Lower lobe of right lung (tissue), 2 donors: ENCODE measurements at regions not wholly inside any gene's neighbourhood (a gene's known extent, or its start where the extent isn't known, plus 50 kb on each side); places are given as distances from the start of the nearest gene placed in this dataset.

ENCODE experiments used
- ATAC-seq, 2 donors: fragments of 200-7000 bp; cut with Tn5 transposase; one replicate each; pipeline ENCODE4 v1.9.1; 2020 to 2022; ENCODE audit warnings: mild to moderate bottlenecking in 2 of 2, moderate library complexity in 2 of 2
- DNase-seq: peaks from one replicate; pipeline ENCODE4 v3.0.0-alpha.2; 2020
- H3K27ac ChIP-seq: fragments of 200-600 bp; one replicate; pipeline ENCODE4 v1.8.0; 2022
- H3K27me3 ChIP-seq: fragments of 200-600 bp; one replicate; pipeline ENCODE4 v1.8.0; 2022; ENCODE audit warnings: low read depth
- H3K36me3 ChIP-seq: fragments of 200-600 bp; one replicate; pipeline ENCODE4 v1.8.0; 2022; ENCODE audit warnings: mild to moderate bottlenecking
- H3K4me1 ChIP-seq: fragments of 200-600 bp; one replicate; pipeline ENCODE4 v1.8.0; 2022
- H3K4me3 ChIP-seq: fragments of 200-600 bp; one replicate; pipeline ENCODE4 v1.8.0; 2022; ENCODE audit warnings: mild to moderate bottlenecking
- H3K9me3 ChIP-seq: fragments of 200-600 bp; one replicate; pipeline ENCODE4 v1.8.0; 2022
- CTCF ChIP-seq: fragments of 200-600 bp; IDR thresholded peaks from one replicate; pipeline ENCODE4 v1.8.0; 2022; ENCODE audit warnings: antibody characterized with exemption, mild to moderate bottlenecking
- intact Hi-C: fragments of 100-400 bp; cut with DNase I; formaldehyde crosslinking; loops from one replicate; pipeline ENCODE4 v1.11.0; 2022
- donor health status: DM: no; HTN: yes; CAD: no; lungs with severe emphysema.

- ATAC-seq (no peak), DNase-seq (no peak)
- Histone ChIP-seq H3K4me3 (no peak overlapping the region), H3K27ac (no peak overlapping the region), H3K27me3 (no peaks in the 10 kb centered on the region), H3K4me1 (peaks cover 12% of the 10 kb centered on the region), H3K9me3 (no peaks in the 10 kb centered on the region), H3K36me3 (no peaks in the 10 kb centered on the region)
- intact Hi-C loops: no loop called here
- no peak for TF ChIP-seq CTCF
Measured at GRCh38 chr2:18297534-18298058, 262.9 kb downstream of the RDH14 start.

GRCh38 chr2:18290386-18290785 lies 270.1 kb downstream of the RDH14 start:
- H3K36me3 ChIP-seq: no peaks in the 10 kb centered on the region
- DNase-seq: no peak
- TF ChIP-seq CTCF: no peak

GRCh38 chr2:18286897-18287296 lies 273.6 kb downstream of the RDH14 start:
- H3K27me3 ChIP-seq: no peaks in the 10 kb centered on the region
- no peak for TF ChIP-seq CTCF
- intact Hi-C loops: no loop called here
- no peaks in the 10 kb centered on the region for H3K36me3 ChIP-seq
- H3K9me3 ChIP-seq: no peaks in the 10 kb centered on the region
- DNase-seq: no peak
- no peaks in the 10 kb centered on the region for H3K4me1 ChIP-seq
- peak in 1 of 2 donors; percentile 88 for ATAC-seq
- no peak overlapping the region for H3K4me3 ChIP-seq
- no peak overlapping the region for H3K27ac ChIP-seq

More at GRCh38 chr2:18290386-18290785, 270.1 kb downstream of the RDH14 start:
- Histone ChIP-seq H3K27ac (no peak overlapping the region), H3K27me3 (no peaks in the 10 kb centered on the region), H3K4me3 (no peak overlapping the region), H3K4me1 (no peaks in the 10 kb centered on the region), H3K9me3 (no peaks in the 10 kb centered on the region)
- intact Hi-C loops: no loop called here
- ATAC-seq: no peak

- no peak overlapping the region for H3K4me3 ChIP-seq
- H3K27ac ChIP-seq: no peak overlapping the region
- H3K4me1 ChIP-seq: no peaks in the 10 kb centered on the region
- no peaks in the 10 kb centered on the region for H3K36me3 ChIP-seq
- DNase-seq: no peak
- intact Hi-C loops: no loop called here
- TF ChIP-seq CTCF: no peak
- no peaks in the 10 kb centered on the region for H3K27me3 ChIP-seq
- H3K9me3 ChIP-seq: no peaks in the 10 kb centered on the region
- no peak for ATAC-seq
Measured at GRCh38 chr2:18284331-18284730, 276.1 kb downstream of the RDH14 start.

- no peak for DNase-seq
- no peaks in the 10 kb centered on the region for H3K36me3 ChIP-seq
- no peaks in the 10 kb centered on the region for H3K27me3 ChIP-seq
- TF ChIP-seq CTCF: no peak
- no peak overlapping the region for H3K4me3 ChIP-seq
- H3K9me3 ChIP-seq: no peaks in the 10 kb centered on the region
- ATAC-seq: no peak
- intact Hi-C loops: no loop called here
- H3K27ac ChIP-seq: no peak overlapping the region
- no peaks in the 10 kb centered on the region for H3K4me1 ChIP-seq
Measured at GRCh38 chr2:18282026-18282425, 278.4 kb downstream of the RDH14 start.
